ENCODE measurements at regions not wholly inside any gene's neighbourhood (a gene's known extent, or its start where the extent isn't known, plus 50 kb on each side); places are given as distances from the start of the nearest gene placed in this dataset.

DNA sequence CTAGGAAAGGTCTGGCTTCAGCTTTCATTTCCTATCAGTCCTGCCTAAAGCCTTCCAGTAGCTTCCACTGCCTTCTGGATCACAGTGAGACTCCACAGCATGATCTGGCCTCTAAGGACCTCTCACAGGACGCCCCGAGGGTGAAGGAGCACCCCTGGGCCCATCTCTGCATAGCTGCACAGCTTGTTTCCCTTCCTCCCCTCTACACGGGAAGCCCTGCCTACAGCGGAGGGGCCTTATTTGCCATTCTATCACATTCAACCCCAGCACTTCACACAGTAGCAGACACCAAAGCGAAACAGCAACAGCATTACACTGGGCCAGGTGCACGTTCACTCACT is 162.3 kb upstream of the GRK3 start (continued):
- TF ChIP-seq RFX5 (IDR thresholded peaks at IDR 0.05; ENCODE audit: borderline replicate concordance, low read depth, low read length): no peak
- TF ChIP-seq JUND (IDR thresholded peaks at IDR 0.05; ENCODE audit: low read length): no peak
- TF ChIP-seq, protein P1, sequence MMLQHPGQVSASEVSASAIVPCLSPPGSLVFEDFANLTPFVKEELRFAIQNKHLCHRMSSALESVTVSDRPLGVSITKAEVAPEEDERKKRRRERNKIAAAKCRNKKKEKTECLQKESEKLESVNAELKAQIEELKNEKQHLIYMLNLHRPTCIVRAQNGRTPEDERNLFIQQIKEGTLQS (IDR thresholded peaks at IDR 0.05; ENCODE audit: insufficient read depth, low read depth, low read length): no peak

Data from H1 (cell line).